ENCODE measurements at regions not wholly inside any gene's neighbourhood (a gene's known extent, or its start where the extent isn't known, plus 50 kb on each side); places are given as distances from the start of the nearest gene placed in this dataset.

- no peak for TF ChIP-seq CTCF (IDR thresholded peaks at IDR 0.05)
Measured at GRCh38 chr16:65948361-65948760, 418.1 kb upstream of the CDH5 start.

GRCh38 chr16:65947951-65948350, 418.5 kb upstream of the CDH5 start:
- TF ChIP-seq CTCF (IDR thresholded peaks at IDR 0.05), result no peak

DNA sequence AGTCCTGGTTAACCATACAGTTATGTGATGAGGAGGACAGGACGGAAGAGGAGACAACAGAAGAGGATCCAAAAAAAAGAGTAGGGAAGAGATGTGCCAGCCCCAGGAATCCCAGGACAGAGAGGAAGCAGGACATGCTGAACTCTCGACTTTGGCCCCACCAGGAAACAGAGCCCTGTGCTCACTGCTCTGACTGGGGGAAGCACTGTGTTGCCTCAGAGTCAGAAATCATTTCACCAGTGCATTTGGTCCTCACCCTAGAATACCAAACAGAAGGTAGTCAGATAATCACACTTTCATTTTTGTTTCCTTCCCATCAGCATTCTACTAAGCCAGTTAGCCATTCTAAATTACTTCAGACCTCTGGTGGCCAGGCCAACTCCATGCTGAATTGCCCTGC, 421.0 kb upstream of the CDH5 start:
- TF ChIP-seq CTCF (IDR thresholded peaks at IDR 0.05), result no peak

GRCh38 chr16:65944361-65944760, 422.1 kb upstream of the CDH5 start:
- TF ChIP-seq CTCF (IDR thresholded peaks at IDR 0.05), result no peak

DNA sequence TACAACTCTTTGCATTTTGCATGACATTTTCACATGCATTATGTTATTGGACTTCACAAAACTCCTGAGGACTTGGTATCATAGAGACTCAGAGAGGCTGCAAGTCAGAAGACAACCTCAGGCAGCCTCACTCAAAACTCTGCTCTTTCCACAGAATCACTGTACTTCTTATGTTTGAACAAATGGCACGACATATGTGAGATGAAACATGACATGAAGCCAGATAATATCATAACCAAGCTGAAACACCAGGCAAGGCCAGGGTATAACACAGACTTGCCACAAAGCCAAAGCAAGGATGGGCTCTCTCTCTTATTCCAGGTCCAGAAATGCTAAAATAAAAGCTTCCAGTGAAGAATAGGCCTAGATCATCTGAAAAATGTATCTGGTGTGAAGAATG, 425.8 kb upstream of the CDH5 start:
- no peak for TF ChIP-seq CTCF (IDR thresholded peaks at IDR 0.05)

- no peak for TF ChIP-seq CTCF (IDR thresholded peaks at IDR 0.05)
Measured at GRCh38 chr16:65938083-65938482, 428.4 kb upstream of the CDH5 start.

- no peak for TF ChIP-seq CTCF (IDR thresholded peaks at IDR 0.05)
Measured at GRCh38 chr16:65937455-65937854, 429.0 kb upstream of the CDH5 start.

GRCh38 chr16:65936096-65936495, 430.4 kb upstream of the CDH5 start:
- TF ChIP-seq CTCF (IDR thresholded peaks at IDR 0.05), result no peak
